ENCODE measurements at regions not wholly inside any gene's neighbourhood (a gene's known extent, or its start where the extent isn't known, plus 50 kb on each side); places are given as distances from the start of the nearest gene placed in this dataset.
"Not testable (repeated sequence)": the region's sequence is repeated elsewhere in the genome, so short reads cannot be mapped to it uniquely, and the experiment has no call there.

- DNase-seq (ENCODE audit: low read depth, low spot score): no peak
- no peak overlapping the region for H3K4me3 ChIP-seq (ENCODE audit: low read depth, low read length)
- no peak for TF ChIP-seq CTCF (IDR thresholded peaks at IDR 0.05; ENCODE audit: insufficient read depth, low read length, missing control alignments)
- CTCF ChIA-PET: no interaction called here
- POLR2A ChIA-PET: no interaction called here
Measured at GRCh38 chr1:195849180-195849579, 759.1 kb downstream of the KCNT2 start.

DNA sequence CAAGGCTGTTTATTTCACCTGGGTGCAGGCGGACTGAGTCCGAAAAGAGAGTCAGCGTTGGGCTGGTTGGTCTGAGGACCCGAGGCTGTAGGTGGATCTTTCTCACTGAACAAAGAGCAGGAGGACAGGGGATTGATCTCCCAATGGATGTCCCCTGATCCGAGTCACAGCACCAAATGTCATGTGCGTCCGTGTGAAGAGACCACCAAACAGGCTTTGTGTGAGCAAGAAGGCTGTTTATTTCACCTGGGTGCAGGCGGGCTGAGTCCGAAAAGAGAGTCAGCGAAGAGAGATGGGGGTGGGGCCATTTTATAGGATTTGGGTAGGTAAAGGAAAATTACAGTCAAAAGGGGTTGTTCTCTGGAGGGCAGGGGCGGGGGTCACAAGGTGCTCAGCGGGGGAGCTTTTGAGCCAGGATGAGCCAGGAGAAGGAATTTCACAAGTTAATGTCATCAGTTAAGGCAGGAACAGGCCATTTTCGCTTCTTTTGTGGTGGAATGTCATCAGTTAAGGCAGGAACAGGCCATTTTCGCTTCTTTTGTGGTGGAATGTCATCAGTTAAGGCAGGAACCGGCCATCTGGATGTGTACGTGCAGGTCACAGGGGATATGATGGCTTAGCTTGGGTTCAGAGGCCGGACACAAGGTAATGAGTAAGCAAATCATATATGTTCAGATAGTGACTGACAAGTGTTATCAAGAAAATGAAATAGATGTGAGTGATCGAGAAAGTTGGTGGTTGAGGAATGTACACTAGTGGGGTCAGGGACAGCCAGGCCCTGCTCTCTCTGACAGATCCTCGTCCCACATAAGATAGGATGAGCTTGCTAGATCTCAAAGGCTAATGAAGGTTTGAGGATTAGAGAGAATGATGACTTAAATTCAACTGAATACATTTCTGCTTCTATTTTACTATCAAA lies 760.0 kb downstream of the KCNT2 start:
- DNase-seq (ENCODE audit: low read depth, low spot score); H3K4me3 ChIP-seq (ENCODE audit: low read depth, low read length); CTCF ChIA-PET; POLR2A ChIA-PET: not testable (repeated sequence)

GRCh38 chr1:195831789-195832188 lies 776.5 kb downstream of the KCNT2 start:
- ChIA-PET POLR2A (no interaction called here), CTCF (no interaction called here)
- no peak for TF ChIP-seq CTCF (IDR thresholded peaks at IDR 0.05; ENCODE audit: insufficient read depth, low read length, missing control alignments)
- no peak overlapping the region for H3K4me3 ChIP-seq (ENCODE audit: low read depth, low read length)
- no peak for DNase-seq (ENCODE audit: low read depth, low spot score)

DNA sequence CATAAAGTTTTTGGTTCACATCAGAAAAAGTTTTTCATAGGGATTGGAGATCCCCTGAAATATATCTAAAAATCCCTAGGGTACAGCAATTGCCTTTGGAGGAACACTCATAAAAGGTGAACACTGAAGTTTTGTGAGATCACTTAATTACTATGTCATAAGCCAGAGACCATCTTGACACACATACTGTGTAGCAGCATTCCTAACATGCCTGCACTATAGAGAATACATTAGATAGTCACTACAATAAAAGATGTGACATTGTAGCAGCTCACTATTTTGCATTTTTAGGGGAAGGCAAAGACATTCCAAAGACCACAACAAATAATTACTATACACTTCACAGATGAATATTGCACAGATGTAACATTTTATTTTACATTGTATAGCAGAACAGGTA lies 779.9 kb downstream of the KCNT2 start:
- DNase-seq (ENCODE audit: low read depth, low spot score): no peak
- POLR2A ChIA-PET: no interaction called here
- CTCF ChIA-PET: no interaction called here
- no peak overlapping the region for H3K4me3 ChIP-seq (ENCODE audit: low read depth, low read length)
- TF ChIP-seq CTCF (IDR thresholded peaks at IDR 0.05; ENCODE audit: insufficient read depth, low read length, missing control alignments): no peak

GRCh38 chr1:195820925-195821324 lies 787.3 kb downstream of the KCNT2 start:
- CTCF ChIA-PET: no interaction called here
- TF ChIP-seq CTCF (IDR thresholded peaks at IDR 0.05; ENCODE audit: insufficient read depth, low read length, missing control alignments): no peak
- H3K4me3 ChIP-seq (ENCODE audit: low read depth, low read length): no peak overlapping the region
- no peak for DNase-seq (ENCODE audit: low read depth, low spot score)
- POLR2A ChIA-PET: no interaction called here

- TF ChIP-seq CTCF (IDR thresholded peaks at IDR 0.05; ENCODE audit: insufficient read depth, low read length, missing control alignments): no peak
- H3K4me3 ChIP-seq (ENCODE audit: low read depth, low read length): no peak overlapping the region
- DNase-seq (ENCODE audit: low read depth, low spot score): no peak
- CTCF ChIA-PET: no interaction called here
- POLR2A ChIA-PET: no interaction called here
Measured at GRCh38 chr1:195806060-195806459, 802.2 kb downstream of the KCNT2 start.

DNA sequence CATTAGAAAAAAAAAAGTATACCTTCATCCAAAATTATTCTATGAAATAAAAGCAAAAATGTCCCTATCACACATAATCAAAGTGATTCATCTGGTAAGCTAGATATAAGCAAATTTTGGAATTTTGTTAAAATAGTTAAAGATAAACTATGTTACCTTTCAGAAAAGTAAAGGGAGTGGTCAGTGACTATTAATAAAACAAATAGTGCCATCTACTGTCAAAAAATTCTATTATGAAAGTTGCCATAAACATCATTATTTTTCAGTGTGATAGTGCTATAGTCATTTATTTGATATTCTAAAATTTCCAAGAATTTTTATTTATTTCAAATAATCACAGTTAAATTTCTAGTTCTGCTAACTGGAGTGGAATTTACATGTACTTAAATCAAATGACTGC lies 803.7 kb downstream of the KCNT2 start:
- TF ChIP-seq CTCF (IDR thresholded peaks at IDR 0.05; ENCODE audit: insufficient read depth, low read length, missing control alignments): no peak
- no peak overlapping the region for H3K4me3 ChIP-seq (ENCODE audit: low read depth, low read length)
- ChIA-PET POLR2A (no interaction called here), CTCF (no interaction called here)
- no peak for DNase-seq (ENCODE audit: low read depth, low spot score)

All from AG04449 (cell line).